GM23338 (cell line): ENCODE measurements at regions not wholly inside any gene's neighbourhood (a gene's known extent, or its start where the extent isn't known, plus 50 kb on each side); places are given as distances from the start of the nearest gene placed in this dataset.

Experiments
- ATAC-seq: fragments of 200-7000 bp; cut with Tn5 transposase; 3 replicates; pipeline ENCODE4 v1.9.1; 2020
- DNase-seq: peaks from one replicate; pipeline ENCODE4 v3.0.0-alpha.2; 2015; ENCODE audit warnings: low spot score
- H2AFZ ChIP-seq: fragments of 200-600 bp; sonication (generic); 2 replicates; pipeline ENCODE4 v1.8.0; 2016; ENCODE audit warnings: antibody characterized with exemption, mild to moderate bottlenecking, moderate library complexity
- H3F3A ChIP-seq: fragments of 200-600 bp; sonication (generic); replicated peaks from 2 replicates; pipeline ENCODE4 v1.8.0; 2017; ENCODE audit warnings: antibody characterized with exemption, mixed run types, low read depth
- H3K27ac ChIP-seq: fragments of 200-600 bp; sonication (generic); 2 replicates; pipeline ENCODE4 v1.6.1; 2016; ENCODE audit warnings: low read depth
- H3K27me3 ChIP-seq: fragments of 200-600 bp; sonication (generic); 2 replicates; pipeline ENCODE4 v1.8.0; 2016; ENCODE audit warnings: mild to moderate bottlenecking, mixed run types, moderate library complexity; ENCODE audit not compliant: insufficient read depth
- H3K36me3 ChIP-seq: fragments of 200-600 bp; sonication (generic); 2 replicates; pipeline ENCODE4 v1.8.0; 2016; ENCODE audit warnings: mild to moderate bottlenecking; ENCODE audit not compliant: insufficient read depth
- H3K4me1 ChIP-seq: fragments of 200-600 bp; sonication (generic); 2 replicates; pipeline ENCODE4 v1.8.0; 2016; ENCODE audit warnings: mild to moderate bottlenecking, moderate library complexity; ENCODE audit not compliant: insufficient read depth
- H3K4me2 ChIP-seq: fragments of 200-600 bp; sonication (generic); 2 replicates; pipeline ENCODE4 v1.7.1; 2017; ENCODE audit warnings: mixed run types
- H3K4me3 ChIP-seq: fragments of 200-600 bp; sonication (generic); 2 replicates; pipeline ENCODE4 v1.6.1; 2016; ENCODE audit warnings: mixed run types
- H3K79me2 ChIP-seq: fragments of 200-600 bp; sonication (generic); replicated peaks from 2 replicates; pipeline ENCODE4 v1.8.0; 2017; ENCODE audit warnings: mild to moderate bottlenecking; ENCODE audit not compliant: insufficient read depth
- H3K9me2 ChIP-seq: fragments of 200-600 bp; sonication (generic); 2 replicates; pipeline ENCODE4 v1.8.0; 2017; ENCODE audit not compliant: insufficient read depth
- H4K20me1 ChIP-seq: fragments of 200-600 bp; sonication (generic); replicated peaks from 2 replicates; pipeline ENCODE4 v1.8.0; 2017; ENCODE audit warnings: mild to moderate bottlenecking; ENCODE audit not compliant: insufficient read depth
- H3K27ac Mint-ChIP-seq: 2 replicates; pipeline ENCODE4 v1.8.0; 2020; ENCODE audit warnings: inconsistent platforms, mild to moderate bottlenecking, moderate library complexity, mixed read lengths
- H3K27me3 Mint-ChIP-seq: 3 replicates; pipeline ENCODE4 v1.8.0; 2022; ENCODE audit warnings: low read depth, mild to moderate bottlenecking, moderate library complexity, mixed read lengths, inconsistent platforms; ENCODE audit not compliant: insufficient read depth, poor library complexity
- H3K36me3 Mint-ChIP-seq: 3 replicates; pipeline ENCODE4 v1.8.0; 2021; ENCODE audit warnings: low read depth, mild to moderate bottlenecking, inconsistent platforms, moderate library complexity, mixed read lengths
- H3K4me1 Mint-ChIP-seq: 3 replicates; pipeline ENCODE4 v1.8.0; 2020; ENCODE audit warnings: mild to moderate bottlenecking, inconsistent platforms, mixed read lengths
- H3K4me3 Mint-ChIP-seq: 3 replicates; pipeline ENCODE4 v1.8.0; 2021; ENCODE audit warnings: moderate library complexity, mild to moderate bottlenecking, inconsistent platforms, mixed read lengths
- H3K9me3 Mint-ChIP-seq: 3 replicates; pipeline ENCODE4 v1.8.0; 2020; ENCODE audit warnings: moderate library complexity, mild to moderate bottlenecking, inconsistent platforms, mixed read lengths
- CREB1 ChIP-seq: fragments of 250-450 bp; sonication (Bioruptor Pico); IDR thresholded peaks from 2 replicates; pipeline ENCODE4 v1.5.0; 2020; ENCODE audit warnings: low read depth, mild to moderate bottlenecking, moderate library complexity
- EZH2 ChIP-seq: fragments of 200-600 bp; sonication (generic); IDR thresholded peaks from one replicate; pipeline ENCODE4 v1.8.0; 2017; ENCODE audit warnings: antibody characterized with exemption, mild to moderate bottlenecking, low read depth; ENCODE audit not compliant: unreplicated experiment
- EZH2phosphoT487 ChIP-seq: fragments of 200-600 bp; sonication (generic); IDR thresholded peaks from one replicate; pipeline ENCODE4 v1.8.1; 2018; ENCODE audit warnings: antibody characterized with exemption; ENCODE audit not compliant: unreplicated experiment
- JUNB ChIP-seq: IDR thresholded peaks from one replicate; pipeline ENCODE4 v1.6.1; 2016; ENCODE audit warnings: antibody characterized with exemption; ENCODE audit not compliant: unreplicated experiment
- NANOG ChIP-seq: IDR thresholded peaks from 2 replicates; pipeline ENCODE4 v1.6.1; 2016; ENCODE audit warnings: antibody characterized with exemption, borderline replicate concordance
- POLR2AphosphoS5 ChIP-seq: IDR thresholded peaks from 2 replicates; pipeline ENCODE4 v1.6.1; 2016; ENCODE audit warnings: antibody characterized with exemption, low read depth
- STAT1 ChIP-seq: IDR thresholded peaks from one replicate; pipeline ENCODE4 v1.6.1; 2016; ENCODE audit warnings: antibody characterized with exemption; ENCODE audit not compliant: unreplicated experiment
- ZNF114 ChIP-seq: fragments of 250-450 bp; sonication (Bioruptor Pico); IDR thresholded peaks from 2 replicates; pipeline ENCODE4 v1.5.0; 2020; ENCODE audit warnings: mild to moderate bottlenecking, moderate library complexity
- ZNF331 ChIP-seq: fragments of 250-450 bp; sonication (Bioruptor Pico); IDR thresholded peaks from 2 replicates; pipeline ENCODE4 v1.5.0; 2020; ENCODE audit warnings: low read depth, mild to moderate bottlenecking, moderate library complexity
- TF ChIP-seq, protein P1 (sequence below): IDR thresholded peaks from one replicate; pipeline ENCODE4 v1.6.1; 2018; ENCODE audit warnings: antibody characterized with exemption; ENCODE audit not compliant: unreplicated experiment
- TF ChIP-seq, protein P2 (sequence below), 2 experiments: fragments of 200-600 bp in 1 of 2; sonication (generic) in 1 of 2; conservative IDR thresholded peaks; 2 replicates each; pipeline versions ENCODE4 v1.5.1 to v1.6.1; 2016 to 2017; ENCODE audit warnings: antibody characterized with exemption in 2 of 2, low read depth in 2 of 2, mild to moderate bottlenecking in 2 of 2, moderate library complexity in 1 of 2
- TF ChIP-seq, protein P3 (sequence below): IDR thresholded peaks from 2 replicates; pipeline ENCODE4 v1.6.1; 2016; ENCODE audit warnings: antibody characterized with exemption
- TF ChIP-seq, protein P4 (sequence below): fragments of 250-450 bp; sonication (Bioruptor Pico); IDR thresholded peaks from 2 replicates; pipeline ENCODE4 v1.5.0; 2020; ENCODE audit warnings: mild to moderate bottlenecking, moderate library complexity

DNA sequence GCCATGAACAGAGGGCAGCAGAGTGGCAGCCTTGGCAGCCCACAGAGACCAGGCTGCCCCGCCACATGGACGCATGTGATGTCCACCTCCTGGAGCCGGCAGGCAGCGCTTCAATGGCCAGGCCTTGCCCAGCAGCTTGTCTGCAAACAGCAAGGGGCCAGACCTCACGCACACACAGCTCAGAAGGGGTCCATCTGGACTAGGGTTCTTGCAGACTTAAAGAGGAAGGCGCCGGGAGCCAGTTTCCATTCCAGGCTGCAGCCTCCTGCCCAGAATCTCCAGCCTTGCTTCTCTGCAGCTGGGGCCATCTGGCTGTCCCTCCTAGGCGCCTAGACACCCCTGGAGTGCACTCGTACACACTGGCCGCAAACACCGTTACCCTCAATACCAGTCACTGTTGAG is 91.9 kb upstream of the TMEM45B start (continued):
- TF ChIP-seq, protein P1, sequence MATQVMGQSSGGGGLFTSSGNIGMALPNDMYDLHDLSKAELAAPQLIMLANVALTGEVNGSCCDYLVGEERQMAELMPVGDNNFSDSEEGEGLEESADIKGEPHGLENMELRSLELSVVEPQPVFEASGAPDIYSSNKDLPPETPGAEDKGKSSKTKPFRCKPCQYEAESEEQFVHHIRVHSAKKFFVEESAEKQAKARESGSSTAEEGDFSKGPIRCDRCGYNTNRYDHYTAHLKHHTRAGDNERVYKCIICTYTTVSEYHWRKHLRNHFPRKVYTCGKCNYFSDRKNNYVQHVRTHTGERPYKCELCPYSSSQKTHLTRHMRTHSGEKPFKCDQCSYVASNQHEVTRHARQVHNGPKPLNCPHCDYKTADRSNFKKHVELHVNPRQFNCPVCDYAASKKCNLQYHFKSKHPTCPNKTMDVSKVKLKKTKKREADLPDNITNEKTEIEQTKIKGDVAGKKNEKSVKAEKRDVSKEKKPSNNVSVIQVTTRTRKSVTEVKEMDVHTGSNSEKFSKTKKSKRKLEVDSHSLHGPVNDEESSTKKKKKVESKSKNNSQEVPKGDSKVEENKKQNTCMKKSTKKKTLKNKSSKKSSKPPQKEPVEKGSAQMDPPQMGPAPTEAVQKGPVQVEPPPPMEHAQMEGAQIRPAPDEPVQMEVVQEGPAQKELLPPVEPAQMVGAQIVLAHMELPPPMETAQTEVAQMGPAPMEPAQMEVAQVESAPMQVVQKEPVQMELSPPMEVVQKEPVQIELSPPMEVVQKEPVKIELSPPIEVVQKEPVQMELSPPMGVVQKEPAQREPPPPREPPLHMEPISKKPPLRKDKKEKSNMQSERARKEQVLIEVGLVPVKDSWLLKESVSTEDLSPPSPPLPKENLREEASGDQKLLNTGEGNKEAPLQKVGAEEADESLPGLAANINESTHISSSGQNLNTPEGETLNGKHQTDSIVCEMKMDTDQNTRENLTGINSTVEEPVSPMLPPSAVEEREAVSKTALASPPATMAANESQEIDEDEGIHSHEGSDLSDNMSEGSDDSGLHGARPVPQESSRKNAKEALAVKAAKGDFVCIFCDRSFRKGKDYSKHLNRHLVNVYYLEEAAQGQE, result no peak
- TF ChIP-seq CREB1 (CRISPR knock-in tag), result no peak
- TF ChIP-seq, protein P2, sequence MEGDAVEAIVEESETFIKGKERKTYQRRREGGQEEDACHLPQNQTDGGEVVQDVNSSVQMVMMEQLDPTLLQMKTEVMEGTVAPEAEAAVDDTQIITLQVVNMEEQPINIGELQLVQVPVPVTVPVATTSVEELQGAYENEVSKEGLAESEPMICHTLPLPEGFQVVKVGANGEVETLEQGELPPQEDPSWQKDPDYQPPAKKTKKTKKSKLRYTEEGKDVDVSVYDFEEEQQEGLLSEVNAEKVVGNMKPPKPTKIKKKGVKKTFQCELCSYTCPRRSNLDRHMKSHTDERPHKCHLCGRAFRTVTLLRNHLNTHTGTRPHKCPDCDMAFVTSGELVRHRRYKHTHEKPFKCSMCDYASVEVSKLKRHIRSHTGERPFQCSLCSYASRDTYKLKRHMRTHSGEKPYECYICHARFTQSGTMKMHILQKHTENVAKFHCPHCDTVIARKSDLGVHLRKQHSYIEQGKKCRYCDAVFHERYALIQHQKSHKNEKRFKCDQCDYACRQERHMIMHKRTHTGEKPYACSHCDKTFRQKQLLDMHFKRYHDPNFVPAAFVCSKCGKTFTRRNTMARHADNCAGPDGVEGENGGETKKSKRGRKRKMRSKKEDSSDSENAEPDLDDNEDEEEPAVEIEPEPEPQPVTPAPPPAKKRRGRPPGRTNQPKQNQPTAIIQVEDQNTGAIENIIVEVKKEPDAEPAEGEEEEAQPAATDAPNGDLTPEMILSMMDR (conservative IDR thresholded peaks at IDR 0.05; ENCODE audit: low read depth in 2 of 2), result no peak

DNA sequence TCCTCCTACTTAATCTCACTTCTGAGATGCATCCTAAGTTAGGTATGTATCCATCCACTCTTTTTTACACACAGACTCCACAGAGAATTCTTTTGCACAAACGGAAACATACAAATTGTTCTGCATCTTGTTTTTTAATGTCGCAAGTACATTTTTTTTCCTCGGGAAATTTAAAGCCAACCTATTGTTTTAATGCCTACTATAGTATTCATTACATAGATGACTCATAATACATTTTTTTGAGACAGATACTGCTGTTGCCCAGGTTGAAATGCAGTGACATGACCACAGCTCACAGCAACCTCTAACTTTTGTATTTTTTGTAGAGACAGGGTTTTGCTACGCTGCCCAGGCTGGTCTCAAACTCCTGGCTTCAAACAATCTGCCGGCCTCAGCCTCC is 90.8 kb upstream of the TMEM45B start:
- H3K4me1 ChIP-seq, result no peaks in the 10 kb centered on the region
- ATAC-seq (no peak), DNase-seq (no peak)
- Mint-ChIP-seq H3K27me3 (peaks cover 3% of the 10 kb centered on the region), H3K36me3 (no peaks in the 10 kb centered on the region), H3K27ac (no peak overlapping the region), H3K4me3 (no peak overlapping the region), H3K4me1 (peaks cover 4% of the 10 kb centered on the region; the same call in 2 of the 3 replicates), H3K9me3 (no peaks in the 10 kb centered on the region)
- H3K9me2 ChIP-seq, result no peaks in the 10 kb centered on the region
- H3K4me2 ChIP-seq, result no peak overlapping the region
- no peak overlapping the region for H3K4me3 ChIP-seq
- H3F3A ChIP-seq, result no peaks in the 10 kb centered on the region
- H4K20me1 ChIP-seq, result no peaks in the 10 kb centered on the region
- no peak overlapping the region for H3K27ac ChIP-seq
- no peaks in the 10 kb centered on the region for H3K36me3 ChIP-seq
- no peaks in the 10 kb centered on the region for H3K79me2 ChIP-seq
- H3K27me3 ChIP-seq, result no peaks in the 10 kb centered on the region
- no peak overlapping the region for H2AFZ ChIP-seq
- TF ChIP-seq, protein P3, sequence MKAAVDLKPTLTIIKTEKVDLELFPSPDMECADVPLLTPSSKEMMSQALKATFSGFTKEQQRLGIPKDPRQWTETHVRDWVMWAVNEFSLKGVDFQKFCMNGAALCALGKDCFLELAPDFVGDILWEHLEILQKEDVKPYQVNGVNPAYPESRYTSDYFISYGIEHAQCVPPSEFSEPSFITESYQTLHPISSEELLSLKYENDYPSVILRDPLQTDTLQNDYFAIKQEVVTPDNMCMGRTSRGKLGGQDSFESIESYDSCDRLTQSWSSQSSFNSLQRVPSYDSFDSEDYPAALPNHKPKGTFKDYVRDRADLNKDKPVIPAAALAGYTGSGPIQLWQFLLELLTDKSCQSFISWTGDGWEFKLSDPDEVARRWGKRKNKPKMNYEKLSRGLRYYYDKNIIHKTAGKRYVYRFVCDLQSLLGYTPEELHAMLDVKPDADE, result no peak
- no peak for TF ChIP-seq STAT1
- TF ChIP-seq ZNF331, result no peak
- TF ChIP-seq EZH2phosphoT487, result no peak
- no peak for TF ChIP-seq POLR2AphosphoS5
- no peak for TF ChIP-seq ZNF114
- no peak for TF ChIP-seq NANOG
- no peak for TF ChIP-seq JUNB
- TF ChIP-seq, protein P4, sequence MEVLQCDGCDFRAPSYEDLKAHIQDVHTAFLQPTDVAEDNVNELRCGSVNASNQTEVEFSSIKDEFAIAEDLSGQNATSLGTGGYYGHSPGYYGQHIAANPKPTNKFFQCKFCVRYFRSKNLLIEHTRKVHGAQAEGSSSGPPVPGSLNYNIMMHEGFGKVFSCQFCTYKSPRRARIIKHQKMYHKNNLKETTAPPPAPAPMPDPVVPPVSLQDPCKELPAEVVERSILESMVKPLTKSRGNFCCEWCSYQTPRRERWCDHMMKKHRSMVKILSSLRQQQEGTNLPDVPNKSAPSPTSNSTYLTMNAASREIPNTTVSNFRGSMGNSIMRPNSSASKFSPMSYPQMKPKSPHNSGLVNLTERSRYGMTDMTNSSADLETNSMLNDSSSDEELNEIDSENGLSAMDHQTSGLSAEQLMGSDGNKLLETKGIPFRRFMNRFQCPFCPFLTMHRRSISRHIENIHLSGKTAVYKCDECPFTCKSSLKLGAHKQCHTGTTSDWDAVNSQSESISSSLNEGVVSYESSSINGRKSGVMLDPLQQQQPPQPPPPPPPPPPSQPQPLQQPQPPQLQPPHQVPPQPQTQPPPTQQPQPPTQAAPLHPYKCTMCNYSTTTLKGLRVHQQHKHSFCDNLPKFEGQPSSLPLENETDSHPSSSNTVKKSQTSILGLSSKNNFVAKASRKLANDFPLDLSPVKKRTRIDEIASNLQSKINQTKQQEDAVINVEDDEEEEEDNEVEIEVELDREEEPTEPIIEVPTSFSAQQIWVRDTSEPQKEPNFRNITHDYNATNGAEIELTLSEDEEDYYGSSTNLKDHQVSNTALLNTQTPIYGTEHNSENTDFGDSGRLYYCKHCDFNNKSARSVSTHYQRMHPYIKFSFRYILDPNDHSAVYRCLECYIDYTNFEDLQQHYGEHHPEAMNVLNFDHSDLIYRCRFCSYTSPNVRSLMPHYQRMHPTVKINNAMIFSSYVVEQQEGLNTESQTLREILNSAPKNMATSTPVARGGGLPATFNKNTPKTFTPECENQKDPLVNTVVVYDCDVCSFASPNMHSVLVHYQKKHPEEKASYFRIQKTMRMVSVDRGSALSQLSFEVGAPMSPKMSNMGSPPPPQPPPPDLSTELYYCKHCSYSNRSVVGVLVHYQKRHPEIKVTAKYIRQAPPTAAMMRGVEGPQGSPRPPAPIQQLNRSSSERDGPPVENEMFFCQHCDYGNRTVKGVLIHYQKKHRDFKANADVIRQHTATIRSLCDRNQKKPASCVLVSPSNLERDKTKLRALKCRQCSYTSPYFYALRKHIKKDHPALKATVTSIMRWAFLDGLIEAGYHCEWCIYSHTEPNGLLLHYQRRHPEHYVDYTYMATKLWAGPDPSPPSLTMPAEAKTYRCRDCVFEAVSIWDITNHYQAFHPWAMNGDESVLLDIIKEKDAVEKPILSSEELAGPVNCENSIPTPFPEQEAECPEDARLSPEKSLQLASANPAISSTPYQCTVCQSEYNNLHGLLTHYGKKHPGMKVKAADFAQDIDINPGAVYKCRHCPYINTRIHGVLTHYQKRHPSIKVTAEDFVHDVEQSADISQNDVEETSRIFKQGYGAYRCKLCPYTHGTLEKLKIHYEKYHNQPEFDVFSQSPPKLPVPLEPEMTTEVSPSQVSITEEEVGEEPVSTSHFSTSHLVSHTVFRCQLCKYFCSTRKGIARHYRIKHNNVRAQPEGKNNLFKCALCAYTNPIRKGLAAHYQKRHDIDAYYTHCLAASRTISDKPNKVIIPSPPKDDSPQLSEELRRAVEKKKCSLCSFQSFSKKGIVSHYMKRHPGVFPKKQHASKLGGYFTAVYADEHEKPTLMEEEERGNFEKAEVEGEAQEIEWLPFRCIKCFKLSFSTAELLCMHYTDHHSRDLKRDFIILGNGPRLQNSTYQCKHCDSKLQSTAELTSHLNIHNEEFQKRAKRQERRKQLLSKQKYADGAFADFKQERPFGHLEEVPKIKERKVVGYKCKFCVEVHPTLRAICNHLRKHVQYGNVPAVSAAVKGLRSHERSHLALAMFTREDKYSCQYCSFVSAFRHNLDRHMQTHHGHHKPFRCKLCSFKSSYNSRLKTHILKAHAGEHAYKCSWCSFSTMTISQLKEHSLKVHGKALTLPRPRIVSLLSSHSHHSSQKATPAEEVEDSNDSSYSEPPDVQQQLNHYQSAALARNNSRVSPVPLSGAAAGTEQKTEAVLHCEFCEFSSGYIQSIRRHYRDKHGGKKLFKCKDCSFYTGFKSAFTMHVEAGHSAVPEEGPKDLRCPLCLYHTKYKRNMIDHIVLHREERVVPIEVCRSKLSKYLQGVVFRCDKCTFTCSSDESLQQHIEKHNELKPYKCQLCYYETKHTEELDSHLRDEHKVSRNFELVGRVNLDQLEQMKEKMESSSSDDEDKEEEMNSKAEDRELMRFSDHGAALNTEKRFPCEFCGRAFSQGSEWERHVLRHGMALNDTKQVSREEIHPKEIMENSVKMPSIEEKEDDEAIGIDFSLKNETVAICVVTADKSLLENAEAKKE (CRISPR knock-in tag), result no peak
- TF ChIP-seq EZH2, result no peak
- no peak for TF ChIP-seq CREB1 (CRISPR knock-in tag)
